IPS-NIHi11 (cell line): ENCODE measurements at regions not wholly inside any gene's neighbourhood (a gene's known extent, or its start where the extent isn't known, plus 50 kb on each side); places are given as distances from the start of the nearest gene placed in this dataset.
"Not testable (repeated sequence)": the region's sequence is repeated elsewhere in the genome, so short reads cannot be mapped to it uniquely, and the experiment has no call there.

ENCODE experiments used
- DNase-seq: peaks from one replicate; pipeline ENCODE4 v3.0.0; 2012; ENCODE audit warnings: mixed read lengths, low spot score

GRCh38 chr4:188437535-188437934 is 298.3 kb downstream of the TRIML1 start:
- DNase-seq: no peak

DNA sequence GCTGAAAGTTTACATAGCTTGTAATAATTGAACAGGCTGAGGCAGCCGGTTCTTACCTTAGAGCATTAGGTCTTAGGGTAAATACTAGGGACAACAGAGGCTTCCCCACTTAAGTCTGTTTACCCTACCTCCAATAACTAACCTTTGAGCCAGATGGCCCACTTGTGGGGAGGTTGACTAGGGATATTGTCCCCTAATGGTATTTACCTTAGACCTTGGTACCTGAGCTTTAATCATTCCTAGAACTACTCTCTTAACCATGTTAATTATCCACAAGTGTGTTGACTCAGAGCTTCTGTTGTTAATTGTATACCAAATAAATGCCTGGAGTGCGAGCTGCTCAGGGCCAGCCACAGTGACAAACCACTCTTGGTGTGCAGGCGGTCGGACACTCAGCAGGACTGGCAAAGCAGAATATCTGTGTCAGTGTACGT is 299.2 kb downstream of the TRIML1 start:
- not testable (repeated sequence) for DNase-seq

GRCh38 chr4:188439641-188440311 is 300.5 kb downstream of the TRIML1 start:
- no peak for DNase-seq

DNA sequence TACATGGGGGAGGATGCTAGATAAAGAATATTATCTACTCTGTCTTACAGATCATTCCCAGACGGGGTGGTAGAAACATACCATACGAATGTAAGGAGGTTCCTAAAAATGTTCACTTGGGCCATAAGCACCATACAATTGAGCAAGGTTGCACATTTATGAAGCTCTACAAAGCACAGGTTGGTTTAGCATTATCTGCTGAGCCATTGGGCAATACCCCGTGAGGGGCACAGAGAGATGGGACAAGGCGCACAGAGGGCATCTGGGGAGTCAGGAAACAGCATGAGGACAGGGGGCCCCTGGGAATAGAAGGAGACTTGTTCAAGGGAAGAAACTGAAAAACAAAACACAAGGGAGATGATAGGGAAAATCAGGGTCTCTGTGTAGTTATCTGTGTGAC is 305.3 kb downstream of the TRIML1 start:
- no peak for DNase-seq

GRCh38 chr4:188448996-188449395 is 309.8 kb downstream of the TRIML1 start:
- DNase-seq: not testable (repeated sequence)

DNA sequence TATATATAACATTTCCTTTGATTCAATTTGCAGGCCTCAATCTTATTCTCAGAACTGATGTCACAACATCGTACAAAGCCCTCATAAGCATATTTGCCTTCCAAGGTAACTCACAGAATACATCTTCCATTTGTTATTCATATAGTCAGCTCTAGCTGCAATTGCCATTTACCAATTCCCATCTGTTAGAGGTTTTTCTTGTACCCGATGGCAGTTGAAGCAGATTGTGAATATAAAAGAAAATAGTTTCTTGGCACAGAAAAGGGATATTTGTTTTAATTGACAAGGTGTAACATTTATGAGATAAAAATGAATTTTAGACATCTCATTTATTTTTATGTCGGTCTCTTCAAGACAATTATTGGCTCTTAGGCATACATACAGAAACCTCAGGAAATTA is 311.3 kb downstream of the TRIML1 start:
- DNase-seq: no peak

GRCh38 chr4:188452097-188452496 is 312.9 kb downstream of the TRIML1 start:
- no peak for DNase-seq

- no peak for DNase-seq
Measured at GRCh38 chr4:188454575-188454974, 315.3 kb downstream of the TRIML1 start.

DNA sequence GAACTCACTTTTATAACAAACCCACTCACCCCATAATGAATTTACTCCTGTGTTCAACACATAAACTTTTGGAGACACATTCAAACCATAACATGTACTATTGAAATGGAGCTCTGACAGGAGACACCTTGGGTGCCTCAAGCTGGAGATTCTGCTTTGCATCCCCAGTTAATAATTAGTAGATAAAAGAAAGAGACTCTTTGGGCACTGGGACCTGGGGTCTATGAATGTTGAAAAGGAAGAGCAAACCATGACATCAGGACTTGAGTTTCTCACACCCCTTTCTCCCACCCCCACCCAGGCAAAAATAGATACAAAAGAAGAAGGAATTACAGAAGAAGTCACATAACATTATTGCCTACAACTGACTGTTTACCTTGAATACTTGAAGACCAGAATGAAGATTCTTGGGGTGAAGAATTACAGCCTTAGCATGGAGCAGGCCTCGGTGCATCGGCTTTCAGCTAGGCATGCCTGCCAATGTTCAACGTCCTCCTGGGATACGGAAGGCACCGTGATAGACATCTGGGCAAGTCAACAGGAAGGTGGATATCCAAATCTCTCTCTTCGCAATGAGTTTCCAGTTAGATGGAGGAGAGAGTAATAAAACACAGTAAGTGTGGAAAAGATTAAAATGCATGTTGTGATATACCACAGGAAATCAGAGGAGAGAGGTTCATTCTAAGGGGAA is 316.0 kb downstream of the TRIML1 start:
- no peak for DNase-seq

DNA sequence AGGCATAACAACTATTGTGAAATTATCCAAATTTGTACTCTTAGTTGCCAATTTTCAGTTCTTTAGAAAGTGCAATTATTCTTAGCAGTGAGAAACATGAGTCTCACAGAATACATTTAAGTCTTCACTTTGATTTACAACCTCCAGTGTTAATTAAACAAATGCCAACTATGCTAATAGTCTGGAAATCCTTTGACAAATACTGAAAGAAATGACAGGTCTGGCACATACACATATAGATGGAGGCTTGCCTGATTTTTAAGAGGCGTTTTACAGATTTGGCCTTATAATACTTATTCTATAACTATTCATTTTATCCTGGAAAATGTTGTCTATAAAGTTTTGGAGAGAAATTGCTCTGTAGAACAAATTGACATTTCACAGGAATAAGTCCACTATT is 320.1 kb downstream of the TRIML1 start:
- DNase-seq: no peak

- no peak for DNase-seq
Measured at GRCh38 chr4:188463909-188464308, 324.7 kb downstream of the TRIML1 start.

DNA sequence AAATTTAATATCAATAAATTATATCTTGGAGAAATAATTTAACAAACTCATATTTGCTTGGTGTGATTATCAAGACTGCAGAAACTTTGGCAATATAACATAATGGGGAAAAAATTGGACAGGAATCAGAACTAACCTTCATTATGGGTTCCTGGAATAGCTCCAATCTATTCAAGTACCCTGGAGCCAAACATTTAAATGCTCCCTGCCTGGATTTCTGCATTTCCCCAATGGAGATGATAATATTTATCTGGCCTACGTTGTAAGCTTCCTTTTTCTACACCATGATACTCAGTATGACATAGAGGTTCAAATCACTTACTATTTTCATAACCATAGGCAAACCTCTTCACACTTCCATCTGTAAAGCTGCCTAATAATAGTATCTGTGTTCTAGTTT is 326.8 kb downstream of the TRIML1 start:
- no peak for DNase-seq

DNA sequence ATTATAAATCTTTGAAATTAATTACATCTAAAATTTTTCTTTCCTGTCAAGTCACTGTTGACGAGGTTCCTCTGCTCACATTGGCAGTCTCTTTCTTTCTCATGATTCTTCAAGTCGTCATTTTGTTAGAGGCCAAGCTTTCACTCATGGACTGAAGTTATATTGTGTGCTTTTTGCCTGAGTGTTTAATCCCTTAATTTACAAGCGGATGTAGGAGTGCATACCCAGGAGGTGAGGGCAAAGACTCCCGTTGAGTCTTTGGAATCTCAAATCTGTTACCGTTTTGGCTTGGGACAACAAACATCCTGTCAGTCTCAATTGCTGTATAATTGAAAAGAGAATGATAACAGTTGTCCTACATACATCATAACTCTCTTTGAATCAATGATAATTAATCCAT is 345.0 kb downstream of the TRIML1 start:
- DNase-seq: no peak

DNA sequence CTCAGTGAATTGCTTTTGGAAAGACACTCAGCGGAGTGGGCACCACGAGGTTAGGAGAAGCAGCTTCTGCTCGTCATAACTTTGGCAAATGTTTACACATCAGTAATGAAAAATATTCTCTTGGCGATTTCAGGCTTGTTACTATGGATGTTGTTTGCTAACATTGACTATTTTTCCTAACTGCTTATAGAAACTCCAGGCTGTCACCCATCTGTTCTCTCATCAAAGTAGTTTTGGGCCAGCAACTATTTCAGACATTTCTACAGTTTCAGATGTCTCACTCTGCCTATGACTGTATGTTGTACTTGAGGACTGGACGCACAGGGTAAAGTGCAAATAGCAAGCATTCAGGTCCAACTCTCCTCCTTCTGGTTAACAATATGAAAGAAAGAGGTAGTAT is 346.7 kb downstream of the TRIML1 start:
- no peak for DNase-seq

- no peak for DNase-seq
Measured at GRCh38 chr4:188492886-188493285, 353.6 kb downstream of the TRIML1 start.

DNA sequence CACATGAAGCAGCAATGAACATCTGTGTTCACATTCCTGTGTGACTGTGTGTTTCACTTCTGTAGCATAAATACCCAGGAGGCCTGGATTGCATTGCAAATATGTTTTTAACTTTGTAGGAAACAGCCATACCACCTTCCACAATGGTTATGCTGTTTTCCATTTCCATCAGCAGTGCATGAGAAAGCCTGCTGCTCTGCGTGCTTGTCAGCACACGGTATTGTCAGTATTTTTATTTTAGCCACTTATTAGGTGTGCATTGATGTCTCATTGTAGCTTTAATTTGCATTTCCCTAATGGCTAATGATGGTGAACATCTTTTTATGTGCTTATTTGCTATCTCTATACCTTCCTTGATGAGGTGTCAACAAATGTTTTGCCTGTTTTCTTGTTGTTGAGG is 355.9 kb downstream of the TRIML1 start:
- no peak for DNase-seq

GRCh38 chr4:188511431-188511830 is 372.2 kb downstream of the TRIML1 start:
- DNase-seq: no peak

DNA sequence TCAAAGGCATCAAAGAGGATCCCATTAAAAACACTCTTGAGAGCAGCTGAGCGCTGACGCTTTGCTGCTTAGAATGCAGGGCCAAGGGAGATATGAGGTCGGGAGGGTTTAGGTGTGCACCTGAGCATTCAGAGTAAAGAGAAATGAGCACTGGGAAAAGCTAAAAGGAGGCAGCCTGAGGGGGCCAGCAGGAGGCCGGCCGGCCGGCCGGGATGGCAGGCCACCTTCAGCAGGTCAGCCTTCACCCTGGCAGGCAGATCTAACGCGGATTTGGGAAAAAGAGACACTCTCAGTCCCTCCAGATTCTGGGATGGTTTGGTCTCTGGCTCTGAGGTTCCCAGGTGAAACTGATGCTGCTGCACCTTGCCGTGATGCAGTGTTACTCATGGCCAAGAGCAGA is 393.5 kb downstream of the TRIML1 start:
- no peak for DNase-seq

DNA sequence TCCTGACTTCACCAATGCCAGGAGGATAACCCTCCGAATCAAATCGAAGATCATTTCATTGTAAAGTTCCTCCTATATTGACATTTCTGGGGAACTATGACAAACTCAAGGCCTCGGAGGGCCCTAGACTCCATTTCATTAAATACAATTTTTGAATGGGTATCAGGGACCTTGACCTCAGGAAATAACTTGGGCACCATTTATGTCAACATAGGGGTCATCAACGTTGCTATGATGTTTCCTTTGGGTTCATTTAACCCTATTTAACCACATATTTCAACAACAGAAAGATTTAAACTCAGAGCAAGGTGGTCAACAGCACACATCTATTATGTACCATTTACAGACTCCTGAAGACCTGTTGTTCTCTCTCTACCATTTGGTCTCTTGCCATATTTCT is 395.1 kb downstream of the TRIML1 start:
- DNase-seq: no peak

DNA sequence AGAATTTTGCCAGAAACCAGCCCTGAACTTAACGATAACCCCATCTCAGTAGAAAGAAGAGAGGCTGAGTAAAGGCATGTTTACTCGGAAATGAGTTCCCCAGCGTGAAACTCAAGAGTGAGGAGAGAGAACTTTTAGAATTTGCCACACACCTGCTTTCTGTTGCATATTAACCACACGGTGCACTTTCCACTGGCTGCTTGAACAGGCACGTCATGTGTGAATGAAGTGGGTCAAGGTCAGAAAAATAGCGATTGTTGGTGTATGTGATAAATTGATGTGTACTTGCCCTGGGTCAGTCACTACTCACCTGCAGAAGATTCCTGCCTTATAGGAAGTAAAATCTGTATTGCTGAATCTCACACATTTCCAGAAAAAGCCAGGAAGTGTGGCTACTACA is 395.7 kb downstream of the TRIML1 start:
- no peak for DNase-seq

DNA sequence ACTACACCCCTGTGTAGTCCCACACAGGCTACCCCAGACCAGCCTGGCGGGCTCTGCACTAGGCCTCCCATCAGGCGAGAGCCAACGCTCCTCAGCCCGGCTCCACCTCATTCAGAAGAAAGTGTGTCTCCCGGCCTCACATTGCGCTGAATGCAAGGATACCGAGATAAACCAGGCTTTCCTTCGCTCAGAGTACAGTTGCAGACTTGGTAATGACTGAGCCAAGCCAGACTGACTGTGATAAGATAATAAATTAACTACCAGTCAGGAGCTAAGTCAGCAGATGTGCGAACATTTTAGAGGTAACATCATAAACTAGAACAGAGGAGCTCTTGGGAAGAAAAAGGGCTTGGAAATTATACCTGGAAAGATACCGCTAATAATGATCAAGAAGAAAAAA is 397.6 kb downstream of the TRIML1 start:
- DNase-seq: no peak

DNA sequence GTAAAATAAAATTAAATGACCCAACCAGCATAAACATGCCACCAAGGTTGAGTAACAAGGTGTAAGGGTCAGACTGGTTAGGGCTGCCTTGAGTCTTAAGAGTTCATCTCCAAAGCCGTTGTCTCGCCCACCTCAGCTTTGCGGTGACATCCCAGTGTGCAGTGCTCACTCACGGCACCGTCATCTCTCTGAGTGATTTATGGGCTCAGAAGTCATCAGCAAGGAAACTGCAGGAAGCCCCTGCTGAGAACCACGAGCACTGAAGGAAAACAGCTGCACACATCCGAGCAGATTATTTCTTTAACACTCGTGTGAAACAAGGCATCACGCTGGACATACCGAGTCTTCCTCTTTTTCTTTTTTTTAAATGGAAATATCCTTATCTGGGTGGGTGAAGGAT is 411.1 kb downstream of the TRIML1 start:
- DNase-seq: no peak

DNA sequence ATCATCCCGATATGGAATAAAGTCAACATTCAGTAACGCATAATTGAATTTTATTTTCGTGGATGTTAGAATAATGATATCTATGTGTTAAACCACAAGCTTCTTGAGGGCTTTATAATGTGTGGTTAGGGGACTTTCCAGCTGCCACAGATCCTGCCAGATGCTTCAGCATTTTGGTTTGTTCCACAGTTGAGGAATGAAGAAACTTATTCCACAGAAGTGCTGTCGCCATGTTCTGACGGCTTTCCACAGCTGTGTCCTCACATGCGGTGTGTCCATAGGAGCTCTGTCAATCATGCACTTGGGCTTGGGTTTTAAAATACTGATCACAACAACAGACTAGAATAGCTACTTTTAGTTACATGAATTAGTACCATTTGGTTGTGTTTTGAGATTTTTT is 411.9 kb downstream of the TRIML1 start:
- no peak for DNase-seq

GRCh38 chr4:188552741-188553275 is 413.6 kb downstream of the TRIML1 start:
- no peak for DNase-seq
